DMS153 (cell line): ENCODE measurements at regions not wholly inside any gene's neighbourhood (a gene's known extent, or its start where the extent isn't known, plus 50 kb on each side); places are given as distances from the start of the nearest gene placed in this dataset.

ENCODE experiments used
- DNase-seq: peaks from one replicate; lab custom pipeline; 2025; lab: John Stamatoyannopoulos, UW

DNA sequence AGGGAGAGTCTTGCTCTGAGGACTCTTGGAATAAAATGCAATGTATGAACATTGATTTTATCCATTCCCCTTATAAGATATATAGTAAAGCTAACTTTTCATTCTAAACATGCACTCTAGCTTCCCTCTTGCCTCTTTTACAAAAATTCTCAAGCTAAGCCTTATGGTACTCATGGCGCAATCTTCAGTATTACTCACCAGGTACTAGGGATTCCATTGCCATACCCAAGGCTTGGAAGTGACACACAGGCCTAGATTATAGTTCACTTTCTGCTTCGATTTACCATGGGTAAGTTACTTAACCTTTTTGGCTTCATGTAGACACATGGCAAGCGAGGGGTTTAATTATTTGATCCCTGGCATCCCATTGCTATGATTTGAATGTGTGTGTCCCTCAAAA lies 331.5 kb downstream of the LRIG3 start:
- DNase-seq: no peak

DNA sequence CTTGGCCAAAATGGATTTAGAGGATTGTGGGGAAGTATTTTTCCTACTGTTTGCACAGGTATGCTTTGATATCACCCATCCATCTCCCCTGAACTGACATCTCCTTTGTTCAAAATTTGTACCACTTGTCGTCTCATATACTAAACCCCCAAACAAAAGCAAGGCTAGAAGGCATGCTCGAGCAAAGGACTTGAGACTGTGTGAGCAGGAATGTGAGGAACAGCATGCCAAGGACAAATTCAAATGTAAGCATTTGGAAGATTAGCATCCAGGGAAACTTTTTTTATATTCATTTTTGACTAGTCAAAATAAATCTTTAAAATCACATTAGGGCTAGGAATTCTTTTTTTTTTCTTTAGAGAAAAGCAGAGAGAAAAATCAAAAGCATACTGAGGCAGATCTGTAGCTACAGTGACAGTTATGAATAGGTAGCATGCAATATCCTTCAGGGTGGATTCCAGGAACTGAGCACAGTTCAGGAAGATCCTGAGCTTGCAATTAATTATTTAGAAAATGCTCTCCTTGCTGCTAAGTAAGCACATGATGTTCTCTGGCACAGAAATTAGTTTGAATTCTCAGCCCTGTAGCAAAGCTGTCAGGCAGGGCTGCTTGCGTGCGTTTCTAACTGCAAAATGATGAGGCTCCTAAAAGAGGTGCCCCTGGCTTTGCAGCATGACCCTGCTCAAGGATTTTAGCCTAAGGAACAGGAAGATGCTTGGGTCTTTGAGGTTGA lies 327.7 kb downstream of the LRIG3 start:
- no peak for DNase-seq

DNA sequence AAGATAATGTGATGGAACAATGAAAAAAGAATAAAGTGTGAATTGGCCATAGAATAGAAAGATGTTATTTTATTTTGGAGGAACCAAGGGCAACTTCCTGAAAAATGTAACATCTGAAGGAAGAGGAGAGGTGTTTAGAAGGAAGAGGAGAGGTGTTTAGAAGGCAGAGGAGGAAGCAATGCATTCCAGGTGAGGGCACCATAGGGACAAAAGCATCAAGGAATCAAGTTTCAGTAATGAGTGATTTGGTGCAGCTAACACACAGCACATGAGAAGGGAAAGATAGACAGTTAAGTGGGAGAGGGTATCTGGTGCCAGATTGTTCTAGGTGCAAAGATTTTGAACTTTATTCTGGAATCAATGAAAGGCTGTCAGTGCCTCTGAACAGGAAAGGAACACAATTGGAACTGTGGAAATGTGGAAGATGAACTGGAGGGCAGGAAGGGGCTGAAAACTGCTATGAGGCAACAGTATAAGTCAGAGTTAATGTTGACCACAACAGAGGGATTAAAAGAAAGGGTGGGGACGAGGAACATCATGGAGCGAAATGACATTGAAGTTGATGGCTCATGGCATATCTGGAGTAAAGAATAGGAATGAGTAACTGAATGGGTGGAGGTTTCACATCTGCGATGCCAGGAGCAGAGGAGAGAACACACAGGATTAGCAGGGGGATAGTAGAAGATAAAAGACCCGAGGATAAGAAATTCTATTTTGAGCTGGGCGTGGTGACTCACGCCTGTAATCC lies 326.6 kb downstream of the LRIG3 start:
- no peak for DNase-seq

DNA sequence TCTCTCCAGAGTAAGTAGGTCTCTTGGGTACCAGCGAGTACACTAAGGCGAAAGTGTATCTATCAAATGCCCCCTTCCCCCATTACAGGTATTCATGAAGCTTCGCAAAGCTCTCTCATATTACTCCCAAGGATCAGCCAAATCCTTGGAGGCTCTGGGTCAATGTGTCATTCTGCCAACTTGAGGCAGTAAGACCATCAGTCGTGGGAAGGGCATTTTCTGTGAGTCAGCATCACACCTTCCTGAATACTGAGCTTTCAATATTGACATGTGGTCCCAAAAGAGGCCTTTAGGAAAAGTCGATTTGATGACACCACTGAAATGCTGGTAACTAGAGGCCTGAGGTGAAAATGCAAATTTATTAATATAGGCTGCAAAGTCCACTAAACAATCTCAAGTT lies 323.9 kb downstream of the LRIG3 start:
- no peak for DNase-seq

DNA sequence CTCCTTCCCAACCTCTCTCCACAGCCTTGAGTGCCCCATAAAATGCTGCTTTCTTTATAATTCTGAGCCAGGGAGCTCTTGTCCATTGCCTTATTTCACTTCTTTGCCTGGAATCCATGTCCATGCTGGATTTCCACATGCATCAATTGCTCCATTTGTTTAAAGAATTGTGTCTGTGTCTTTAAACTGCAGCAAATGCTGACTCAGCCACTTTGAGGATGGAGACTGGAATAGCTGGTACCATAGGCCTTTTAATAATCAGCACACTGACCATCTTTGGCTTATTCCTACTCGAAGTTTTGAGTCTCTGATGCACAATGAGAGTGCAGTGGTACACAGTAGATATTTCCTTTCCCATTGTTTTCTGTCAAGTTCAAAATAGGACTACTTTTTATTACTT lies 318.8 kb downstream of the LRIG3 start:
- no peak for DNase-seq

DNA sequence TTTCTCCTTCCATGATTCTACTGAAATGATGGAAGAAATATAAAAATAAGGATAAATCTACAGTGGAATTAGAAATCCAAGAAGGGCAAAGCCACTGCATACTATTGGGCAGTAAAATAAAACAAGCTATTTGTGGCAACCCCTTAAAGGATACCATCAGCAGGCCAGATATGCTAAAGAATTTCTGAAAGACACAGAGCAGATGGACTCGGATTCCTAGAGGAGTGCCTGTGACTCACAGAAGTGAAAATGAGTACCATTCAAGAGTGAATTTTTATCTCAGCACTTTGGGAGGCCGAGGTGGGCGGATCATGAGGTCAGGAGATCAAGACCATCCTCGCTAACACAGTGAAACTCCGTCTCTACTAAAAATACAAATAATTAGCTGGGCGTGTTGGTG lies 318.1 kb downstream of the LRIG3 start:
- DNase-seq: no peak

DNA sequence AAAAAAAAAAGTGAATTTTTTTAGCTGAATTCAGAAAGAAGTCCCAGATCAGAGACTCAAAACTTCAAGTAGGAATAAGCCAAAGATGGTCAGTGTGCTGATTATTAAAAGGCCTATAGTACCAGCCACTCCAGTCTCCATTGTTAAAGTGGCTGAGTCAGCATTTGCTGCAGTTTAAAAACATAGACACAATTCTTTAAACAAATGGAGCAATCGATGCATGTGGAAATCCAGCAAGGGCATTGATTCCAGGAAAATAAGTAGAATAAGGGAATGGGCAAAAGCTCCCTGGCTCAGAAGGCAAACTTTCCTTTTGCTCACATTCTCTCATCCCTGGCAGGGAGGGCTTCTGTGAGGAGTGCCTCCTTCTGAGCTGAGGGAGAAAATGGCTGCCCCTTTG lies 317.6 kb downstream of the LRIG3 start:
- no peak for DNase-seq

DNA sequence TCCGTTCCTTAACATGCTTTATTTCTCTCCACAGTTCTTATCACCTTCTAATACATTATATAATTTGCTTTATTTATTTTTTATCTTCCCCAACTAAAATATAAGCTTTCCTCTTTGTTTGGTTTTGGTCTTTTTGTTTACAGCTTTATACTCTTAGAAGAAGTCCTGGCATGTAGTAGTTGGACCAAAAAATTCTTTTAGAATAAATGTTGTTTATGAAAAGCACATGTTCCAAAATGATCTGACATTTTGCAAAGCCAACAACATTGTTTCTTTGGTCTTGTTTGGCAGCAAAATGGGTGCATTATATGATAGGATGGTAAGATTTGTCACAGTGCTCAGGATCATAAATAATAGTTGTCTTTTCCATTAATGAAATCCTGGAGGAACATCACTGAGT lies 312.5 kb downstream of the LRIG3 start:
- DNase-seq: no peak

DNA sequence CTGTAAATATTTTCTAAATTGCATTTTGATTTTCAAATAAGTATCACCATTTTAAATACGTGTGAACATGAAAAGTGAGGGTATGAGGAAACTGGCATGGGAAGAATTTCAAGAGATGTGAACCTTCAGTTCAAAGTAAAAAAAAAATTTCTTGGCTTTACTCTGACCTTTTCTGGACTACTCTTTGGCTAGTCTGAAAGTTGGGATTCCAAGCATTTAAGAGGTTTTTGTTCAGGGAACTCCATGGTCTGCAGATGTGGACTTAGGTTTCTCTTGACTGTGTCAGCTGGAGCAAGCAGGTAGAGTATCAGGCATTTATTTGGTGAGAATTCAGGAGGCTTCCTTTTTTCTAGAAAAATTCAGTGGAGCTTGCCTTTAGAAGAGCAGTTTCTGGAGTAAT lies 311.6 kb downstream of the LRIG3 start:
- no peak for DNase-seq

DNA sequence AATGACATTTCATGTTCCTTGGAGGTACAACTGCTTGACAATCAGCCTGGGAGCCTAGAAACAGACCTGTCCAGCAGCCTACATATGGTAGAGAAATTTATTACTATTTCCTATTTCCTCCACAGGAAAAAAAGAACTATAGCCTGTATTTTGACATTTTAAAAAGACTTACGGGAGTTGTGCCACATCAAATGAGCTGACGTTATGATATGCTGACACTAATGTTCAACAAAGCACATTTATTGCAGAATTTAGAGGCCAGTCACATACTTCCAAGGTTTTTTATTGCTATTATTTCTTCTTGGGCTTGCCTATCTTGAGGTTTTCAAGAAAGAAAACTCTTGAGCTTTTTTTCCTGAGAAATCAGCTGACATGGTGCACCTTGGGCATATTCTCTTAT lies 305.3 kb downstream of the LRIG3 start:
- no peak for DNase-seq

DNA sequence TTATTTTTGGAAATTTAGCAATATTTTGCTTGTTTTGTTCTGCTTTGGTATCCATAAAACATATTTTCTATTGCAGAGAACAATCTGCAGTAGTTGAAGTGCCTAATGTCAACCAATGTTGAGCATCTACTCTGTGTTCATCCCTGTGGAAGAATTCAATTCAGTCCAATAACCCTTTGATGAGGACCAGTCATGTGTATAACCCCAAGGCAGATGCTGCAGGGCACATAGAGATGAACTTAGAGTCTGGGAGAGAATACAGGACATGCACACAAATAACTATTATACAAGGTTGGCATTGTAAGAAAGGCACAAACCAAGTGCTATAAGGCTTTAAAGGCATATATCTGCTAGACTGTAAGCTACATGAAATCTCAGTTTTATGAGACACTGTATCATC lies 304.7 kb downstream of the LRIG3 start:
- no peak for DNase-seq

DNA sequence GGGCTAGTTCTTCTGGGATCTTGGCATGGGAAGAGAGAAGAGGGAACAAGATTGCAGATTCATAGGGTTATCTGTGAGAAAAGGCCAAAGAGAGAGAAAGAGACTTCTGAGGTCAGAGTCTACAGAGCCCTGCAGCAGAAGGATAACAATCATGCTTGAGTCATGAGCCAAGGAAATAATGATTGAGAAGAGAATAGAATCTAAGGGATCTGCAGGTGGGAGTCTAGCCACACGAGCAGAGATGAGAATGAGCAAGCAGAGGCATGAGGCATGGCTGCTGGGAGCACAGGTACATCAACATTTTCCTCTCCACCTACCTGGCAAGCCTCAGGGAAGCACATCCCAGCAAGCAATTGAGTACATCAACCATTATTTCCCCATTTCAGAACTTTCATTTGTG lies 303.7 kb downstream of the LRIG3 start:
- DNase-seq: no peak

DNA sequence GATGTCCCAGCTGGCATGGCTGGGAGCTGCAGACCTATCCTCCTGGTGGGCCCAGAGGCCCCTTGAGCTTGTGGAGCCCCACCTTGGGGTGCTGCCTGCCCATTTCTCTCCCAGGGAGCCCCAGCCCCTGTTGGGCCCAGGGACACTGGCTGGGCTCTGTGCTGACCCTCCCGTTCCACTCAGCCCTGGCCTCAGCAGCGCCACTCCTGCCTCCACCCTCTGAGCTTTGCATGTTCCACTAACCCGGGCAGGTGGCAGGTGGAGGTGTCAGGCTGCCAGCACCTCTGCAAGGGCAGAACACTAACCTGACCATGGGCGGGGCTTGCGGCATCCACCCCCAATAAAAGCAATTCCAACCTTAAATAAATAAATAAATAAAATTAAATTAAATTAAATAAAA lies 299.2 kb downstream of the LRIG3 start:
- DNase-seq: no peak

DNA sequence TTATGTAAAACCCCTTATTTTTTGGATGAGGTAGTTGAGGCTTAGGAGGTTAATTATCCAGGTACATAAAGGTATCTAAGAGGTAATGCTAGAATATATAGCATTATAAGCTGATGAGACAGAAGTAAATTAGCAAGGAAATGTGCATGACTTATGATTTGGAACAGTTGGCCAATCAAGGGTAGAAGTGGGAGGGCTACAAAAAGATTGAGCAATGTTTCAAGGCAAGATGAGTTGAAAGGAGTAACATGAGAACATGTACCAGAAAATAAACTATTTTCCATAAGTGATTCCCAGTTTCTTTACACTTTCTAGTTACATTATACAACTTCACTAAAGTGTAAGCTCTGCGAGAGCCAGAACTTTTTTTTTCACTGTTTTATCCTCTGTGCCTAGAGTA lies 290.9 kb downstream of the LRIG3 start:
- no peak for DNase-seq

DNA sequence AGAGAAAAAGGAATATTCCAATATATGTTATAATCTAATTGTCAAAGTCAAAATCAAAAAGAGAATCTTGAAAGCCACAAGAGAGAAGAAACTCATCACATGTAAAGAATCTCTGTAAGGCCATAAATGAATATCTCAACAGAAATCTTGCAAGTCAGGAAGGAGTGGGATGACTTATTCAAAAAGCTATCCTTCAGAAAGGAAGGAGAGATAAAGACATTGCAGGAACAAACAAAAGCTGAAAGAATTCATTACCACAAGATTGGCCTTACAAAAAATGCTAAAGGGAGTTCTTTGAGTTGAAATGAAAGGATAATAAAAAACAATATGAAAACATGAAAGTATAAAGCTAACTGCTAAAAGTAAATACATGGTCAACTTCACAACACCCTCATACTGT lies 286.8 kb downstream of the LRIG3 start:
- no peak for DNase-seq

DNA sequence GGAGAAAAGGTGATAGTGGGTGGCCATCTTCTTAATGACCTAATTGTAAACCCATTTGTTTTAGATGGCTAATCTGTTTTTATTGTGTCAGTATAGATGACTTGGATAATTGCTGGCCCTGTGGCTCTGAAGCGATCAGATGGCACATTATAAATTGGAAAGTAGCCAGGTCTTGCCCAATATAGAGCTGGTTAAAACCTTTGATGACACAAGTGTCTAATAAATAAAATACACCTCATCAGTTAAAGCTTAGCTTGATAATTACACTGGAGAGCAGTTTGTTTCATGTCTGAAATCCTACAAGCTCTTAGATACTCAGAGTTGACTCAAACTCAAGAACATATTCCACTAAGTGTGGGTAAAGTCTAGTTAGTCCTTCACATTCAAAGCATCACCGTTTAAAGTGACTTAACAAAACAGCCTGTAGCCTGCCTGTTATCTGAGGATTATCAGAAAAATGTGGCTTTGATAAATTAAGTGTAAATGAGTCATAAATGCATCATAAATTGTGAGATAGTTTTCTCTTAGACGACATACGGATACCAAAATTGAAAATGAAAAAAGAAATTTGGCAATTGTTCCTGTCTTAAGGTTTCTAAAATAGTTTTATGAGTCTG lies 280.9 kb downstream of the LRIG3 start:
- DNase-seq: peak; percentile 81

DNA sequence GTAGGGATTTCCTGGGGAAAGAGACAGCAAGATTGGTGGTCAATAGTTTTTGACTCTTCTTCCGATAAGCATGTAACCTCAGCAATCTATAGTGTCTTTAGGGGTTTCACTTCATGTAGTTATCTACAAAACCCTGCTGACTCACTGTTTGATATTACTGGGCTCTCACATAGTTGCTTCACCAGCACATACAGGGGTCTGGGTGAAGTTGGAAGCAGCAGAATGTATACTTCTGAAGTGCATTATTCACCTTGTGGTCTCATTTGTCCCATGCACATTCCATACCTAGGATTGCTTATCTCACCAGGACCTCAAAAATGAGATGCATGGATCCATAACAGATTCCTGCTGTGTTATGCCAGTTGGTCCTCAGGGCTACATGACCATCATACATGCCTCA lies 280.0 kb downstream of the LRIG3 start:
- no peak for DNase-seq

DNA sequence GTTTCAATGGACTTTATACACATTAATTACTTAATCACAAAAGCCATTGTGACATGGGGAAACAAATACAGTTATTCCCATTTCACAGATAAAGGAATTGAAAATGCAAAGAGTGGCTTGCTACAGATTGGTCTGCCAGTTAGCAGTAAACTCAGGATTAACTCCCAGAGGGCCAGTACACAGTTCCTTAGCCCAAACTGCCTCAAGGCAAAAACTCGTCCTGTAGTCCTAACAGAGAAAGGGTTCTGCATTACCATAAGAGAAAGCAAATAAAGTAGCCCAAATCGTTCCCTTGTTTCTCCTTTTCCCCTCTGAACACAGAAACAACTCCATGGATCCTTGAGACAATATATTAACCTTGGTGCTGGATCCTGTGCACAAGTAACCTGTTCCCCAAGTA lies 274.4 kb downstream of the LRIG3 start:
- DNase-seq: no peak

DNA sequence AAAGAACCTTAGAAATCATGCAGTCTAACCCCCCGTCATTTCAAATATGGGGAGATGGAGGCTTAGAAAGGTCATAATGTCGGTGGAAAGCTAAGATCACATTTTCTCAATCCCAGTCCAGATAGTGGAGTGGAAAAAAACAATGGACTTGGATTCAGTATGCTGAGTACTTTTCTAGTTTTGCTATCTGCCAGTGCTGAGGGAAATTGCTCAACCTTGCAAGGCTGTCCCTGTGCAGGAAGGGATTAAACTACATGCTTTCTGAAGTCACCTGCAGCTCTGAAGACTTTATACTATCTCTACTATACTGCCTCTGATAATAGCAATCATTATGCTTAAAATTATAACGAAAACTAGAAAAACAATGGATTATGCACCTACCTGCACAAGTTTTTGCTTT lies 272.8 kb downstream of the LRIG3 start:
- no peak for DNase-seq

DNA sequence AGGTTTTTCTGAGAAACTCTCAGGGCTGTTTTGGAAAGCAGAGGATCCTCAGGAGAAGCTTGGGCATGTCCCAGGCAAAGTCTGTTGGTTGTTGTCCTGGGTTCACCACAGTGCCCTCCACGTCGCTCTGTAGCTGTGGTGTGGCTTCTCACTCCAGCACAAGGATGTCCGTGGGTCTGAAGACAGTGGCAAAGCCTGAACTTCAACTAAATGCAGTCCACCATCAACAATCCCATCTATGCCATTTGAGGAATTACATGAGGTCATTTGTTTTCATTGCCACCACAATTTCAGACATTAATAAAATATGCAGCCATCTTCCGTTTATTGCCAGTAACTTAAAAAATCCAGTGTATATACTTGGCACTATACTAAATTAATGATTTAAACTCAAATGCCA lies 272.1 kb downstream of the LRIG3 start:
- DNase-seq: no peak

DNA sequence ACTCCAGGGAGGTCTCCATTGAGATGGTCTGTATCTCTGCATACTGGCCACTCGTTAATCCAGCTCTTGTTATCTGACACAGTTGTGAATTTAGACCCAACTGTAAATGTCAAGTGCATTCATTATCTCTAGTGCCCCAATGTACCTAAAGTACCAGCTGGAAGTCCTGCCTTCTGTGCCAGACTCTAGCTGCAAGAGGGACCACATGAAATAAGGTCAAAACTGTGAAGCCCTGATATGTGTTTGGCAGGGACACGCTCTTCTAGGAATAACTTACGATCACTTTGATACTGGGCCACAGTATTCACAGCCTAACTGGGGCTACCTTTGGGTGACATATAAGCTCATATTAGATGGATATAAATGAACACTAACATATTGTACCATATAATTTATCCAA lies 268.5 kb downstream of the LRIG3 start:
- DNase-seq: no peak

DNA sequence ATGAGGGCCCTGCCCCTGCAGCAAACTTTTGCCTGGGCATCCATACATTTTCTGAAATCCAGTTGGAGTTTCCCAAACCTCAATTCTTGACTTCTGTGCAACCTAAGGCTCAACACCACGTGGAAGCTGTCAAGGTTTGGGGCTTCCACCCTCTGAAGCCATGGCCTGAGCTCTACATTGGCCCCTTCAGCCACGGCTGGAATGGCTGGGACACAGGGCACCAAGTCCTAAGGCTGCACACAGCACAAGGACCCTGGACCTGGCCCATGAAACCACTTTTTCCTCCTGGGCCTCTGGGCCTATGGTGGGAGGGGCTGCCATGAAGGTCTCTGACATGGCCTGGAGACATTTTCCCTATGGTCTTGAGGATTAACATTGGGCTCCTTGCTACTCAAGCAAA lies 266.3 kb downstream of the LRIG3 start:
- DNase-seq: no peak

DNA sequence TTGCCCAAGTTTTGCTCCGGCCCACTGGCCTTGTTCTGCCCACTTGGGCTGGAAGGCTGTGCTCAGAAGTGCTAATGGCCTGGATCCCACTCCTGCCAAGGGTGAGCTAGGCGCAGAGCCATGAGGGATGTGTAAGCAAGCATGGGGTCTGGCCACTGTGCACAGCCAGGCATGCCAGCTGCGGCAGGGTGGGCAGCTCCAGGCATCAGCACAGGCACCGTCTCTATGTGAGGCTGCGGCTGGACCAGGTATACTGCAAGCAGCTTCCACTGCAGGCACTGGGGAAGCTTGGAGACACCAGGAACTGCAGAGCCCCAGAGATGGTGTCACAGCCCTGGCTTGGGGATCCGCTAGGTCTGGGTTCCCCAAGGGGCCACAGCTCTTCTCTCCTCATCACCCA lies 264.9 kb downstream of the LRIG3 start:
- DNase-seq: no peak
